ENCODE measurements at regions not wholly inside any gene's neighbourhood (a gene's known extent, or its start where the extent isn't known, plus 50 kb on each side); places are given as distances from the start of the nearest gene placed in this dataset.

DNA sequence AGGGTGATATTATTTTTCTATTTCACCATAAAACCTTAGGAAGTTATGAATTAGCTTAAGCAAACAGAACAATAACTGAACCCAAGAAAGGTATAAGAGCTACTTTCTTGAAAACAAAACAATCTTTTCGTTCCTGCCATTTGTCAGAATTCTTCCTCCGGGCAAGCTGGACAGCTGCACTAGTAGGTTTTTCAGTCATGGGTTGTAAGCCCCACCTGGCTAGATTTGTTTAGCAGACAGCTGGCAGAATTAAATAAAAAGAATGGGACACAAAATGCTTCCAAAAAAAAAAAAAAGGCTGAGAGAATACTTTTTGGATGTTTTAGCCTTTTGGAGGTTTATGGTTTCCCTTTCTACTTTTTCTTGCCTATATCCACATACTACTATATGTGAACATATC is 694.1 kb downstream of the ARHGAP15 start:
- Histone ChIP-seq H2BK12ac (ENCODE audit: insufficient read length, low read depth, low read length) (no peak overlapping the region), H3K27ac (ENCODE audit: insufficient read length, low read depth, low read length) (no peak overlapping the region), H3K4me2 (ENCODE audit: insufficient read depth, insufficient read length, low read length) (no peak overlapping the region), H3K79me1 (ENCODE audit: insufficient read depth, low read depth, low read length, poor library complexity, severe bottlenecking) (no peaks in the 10 kb centered on the region), H3K9ac (ENCODE audit: extremely low read depth, insufficient read length, low read length) (no peak overlapping the region), H3K27me3 (ENCODE audit: insufficient read depth, low read length) (no peaks in the 10 kb centered on the region), H4K91ac (ENCODE audit: insufficient read length, low read depth, low read length) (no peak overlapping the region), H2BK20ac (ENCODE audit: low read depth, low read length, poor library complexity, severe bottlenecking) (no peak overlapping the region), H3K23ac (ENCODE audit: insufficient read length, low read depth, low read length) (no peak overlapping the region), H2AK5ac (ENCODE audit: insufficient read length, low read length) (no peak overlapping the region), H3K14ac (ENCODE audit: insufficient read depth, low read length) (no peak overlapping the region), H3K4ac (ENCODE audit: low read depth, low read length) (no peak overlapping the region), H2BK120ac (ENCODE audit: low read depth, low read length, poor library complexity, severe bottlenecking) (no peak overlapping the region), H2AFZ (ENCODE audit: low read length) (no peak overlapping the region), H3K79me2 (ENCODE audit: insufficient read depth, low read length) (no peaks in the 10 kb centered on the region), H2BK15ac (ENCODE audit: low read depth, low read length) (no peak overlapping the region), H3K18ac (ENCODE audit: insufficient read length, low read depth, low read length) (no peak overlapping the region), H4K8ac (replicated peaks; ENCODE audit: insufficient read length, low read depth, low read length) (no peak overlapping the region), H3T11ph (ENCODE audit: low read length) (no peak overlapping the region), H4K20me1 (ENCODE audit: control insufficient read depth, insufficient read depth, insufficient read length) (no peaks in the 10 kb centered on the region), H3K9me3 (ENCODE audit: control insufficient read depth, low read depth, low read length) (no peaks in the 10 kb centered on the region), H3K23me2 (ENCODE audit: insufficient read length, low read depth, low read length, poor library complexity, severe bottlenecking) (no peaks in the 10 kb centered on the region), H4K5ac (ENCODE audit: insufficient read length, low read depth, low read length) (no peak overlapping the region), H2BK5ac (ENCODE audit: insufficient read length, low read length) (no peak overlapping the region), H3K4me1 (ENCODE audit: insufficient read depth, low read length) (no peaks in the 10 kb centered on the region), H3K56ac (ENCODE audit: insufficient read length, low read depth, low read length) (no peak overlapping the region)
- H3K27ac Mint-ChIP-seq = no peak overlapping the region
- no peaks in the 10 kb centered on the region for H3K9me3 Mint-ChIP-seq
- TF ChIP-seq, protein P1, sequence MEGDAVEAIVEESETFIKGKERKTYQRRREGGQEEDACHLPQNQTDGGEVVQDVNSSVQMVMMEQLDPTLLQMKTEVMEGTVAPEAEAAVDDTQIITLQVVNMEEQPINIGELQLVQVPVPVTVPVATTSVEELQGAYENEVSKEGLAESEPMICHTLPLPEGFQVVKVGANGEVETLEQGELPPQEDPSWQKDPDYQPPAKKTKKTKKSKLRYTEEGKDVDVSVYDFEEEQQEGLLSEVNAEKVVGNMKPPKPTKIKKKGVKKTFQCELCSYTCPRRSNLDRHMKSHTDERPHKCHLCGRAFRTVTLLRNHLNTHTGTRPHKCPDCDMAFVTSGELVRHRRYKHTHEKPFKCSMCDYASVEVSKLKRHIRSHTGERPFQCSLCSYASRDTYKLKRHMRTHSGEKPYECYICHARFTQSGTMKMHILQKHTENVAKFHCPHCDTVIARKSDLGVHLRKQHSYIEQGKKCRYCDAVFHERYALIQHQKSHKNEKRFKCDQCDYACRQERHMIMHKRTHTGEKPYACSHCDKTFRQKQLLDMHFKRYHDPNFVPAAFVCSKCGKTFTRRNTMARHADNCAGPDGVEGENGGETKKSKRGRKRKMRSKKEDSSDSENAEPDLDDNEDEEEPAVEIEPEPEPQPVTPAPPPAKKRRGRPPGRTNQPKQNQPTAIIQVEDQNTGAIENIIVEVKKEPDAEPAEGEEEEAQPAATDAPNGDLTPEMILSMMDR (conservative IDR thresholded peaks at IDR 0.05) = no peak
- DNase-seq = no peak
- no peaks in the 10 kb centered on the region for H3K27me3 Mint-ChIP-seq (ENCODE audit: low read depth)
- WGBS (ENCODE audit: extremely low coverage, insufficient read length, low lambda C conversion rate) = no CpG with 5 or more reads among the region's 2 CpGs
- H3K4me1 Mint-ChIP-seq = peaks cover 34 to 42% of the 10 kb centered on the region in 2 experiments
- no peak overlapping the region for H3K4me3 Mint-ChIP-seq
- H3K36me3 Mint-ChIP-seq (ENCODE audit: insufficient read depth in 1 of 3, low read depth in 3 of 3) = no peaks in the 10 kb centered on the region

All from H9 (cell line).